Heart left ventricle (tissue), 13 donors: ENCODE measurements at regions not wholly inside any gene's neighbourhood (a gene's known extent, or its start where the extent isn't known, plus 50 kb on each side); places are given as distances from the start of the nearest gene placed in this dataset.
A peak's percentile ranks its signal among the peaks of the same experiment; 100 is the strongest.

Experiments used
- POLR2A ChIP-seq, 2 donors: fragments of 450-650 bp; IDR thresholded peaks; one replicate each; pipeline ENCODE4 v1.6.1; 2017; ENCODE audit warnings: antibody characterized with exemption in 2 of 2, mild to moderate bottlenecking in 2 of 2, moderate library complexity in 2 of 2
- TF ChIP-seq, protein P1 (sequence below), 12 donors: fragments of 200-600 bp; sonication (generic) in 4 of 12; IDR thresholded peaks; one replicate each; pipeline versions ENCODE4 v1.5.0 to v1.8.0; 2018 to 2022; ENCODE audit warnings: antibody characterized with exemption in 12 of 12, mild to moderate bottlenecking in 5 of 12
- donor health status: ischemic (EF 13 %, LVEDD 7.1; RV severe dilation, severe dysfunction).
- donor health status: DM: no; HTN: yes; CAD: no.
- donor health status: DM: no; HTN: no; CAD: no.
- donor health status: ischemic (EF 25% LVEDD 6.9; RV normal size, moderate dysfunction).
- donor health status: ischemic (EF 25% LVEDD 5.7; RV mildly dilated, moderate dysfunction).
- donor health status: ischemic (EF 35%, LVEDD 5.7; RV mildly dilated, moderate dysfunction).
- donor health status: nonischemic (EF 11% LVEDD 7.7; RV severe dilation, severe dysfunction).
- donor health status: DM: yes; HTN: yes; CAD: no.
- donor health status: PGD.
- donor health status: ischemic (EF 29% LVEDD 5.4; RV normal size, mild dysfunction).
- donor health status: nonischemic (EF 23%, LVEDD 6.1; RV moderate dilation, normal function).

GRCh38 chr5:159441441-159441840, 111.2 kb upstream of the IL12B start:
- TF ChIP-seq, protein P1, sequence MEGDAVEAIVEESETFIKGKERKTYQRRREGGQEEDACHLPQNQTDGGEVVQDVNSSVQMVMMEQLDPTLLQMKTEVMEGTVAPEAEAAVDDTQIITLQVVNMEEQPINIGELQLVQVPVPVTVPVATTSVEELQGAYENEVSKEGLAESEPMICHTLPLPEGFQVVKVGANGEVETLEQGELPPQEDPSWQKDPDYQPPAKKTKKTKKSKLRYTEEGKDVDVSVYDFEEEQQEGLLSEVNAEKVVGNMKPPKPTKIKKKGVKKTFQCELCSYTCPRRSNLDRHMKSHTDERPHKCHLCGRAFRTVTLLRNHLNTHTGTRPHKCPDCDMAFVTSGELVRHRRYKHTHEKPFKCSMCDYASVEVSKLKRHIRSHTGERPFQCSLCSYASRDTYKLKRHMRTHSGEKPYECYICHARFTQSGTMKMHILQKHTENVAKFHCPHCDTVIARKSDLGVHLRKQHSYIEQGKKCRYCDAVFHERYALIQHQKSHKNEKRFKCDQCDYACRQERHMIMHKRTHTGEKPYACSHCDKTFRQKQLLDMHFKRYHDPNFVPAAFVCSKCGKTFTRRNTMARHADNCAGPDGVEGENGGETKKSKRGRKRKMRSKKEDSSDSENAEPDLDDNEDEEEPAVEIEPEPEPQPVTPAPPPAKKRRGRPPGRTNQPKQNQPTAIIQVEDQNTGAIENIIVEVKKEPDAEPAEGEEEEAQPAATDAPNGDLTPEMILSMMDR (IDR thresholded peaks at IDR 0.05): peak in 8 of 12 donors; percentile 10 to 42 (median 30)
- TF ChIP-seq POLR2A (IDR thresholded peaks at IDR 0.05): no peak
